Stimulated activated CD4-positive, alpha-beta T cell treated with anti-CD3 and anti-CD28 coated beads, TNF-alpha, amount 100 ng/mL, for 4 hours (primary cell): ENCODE measurements at regions not wholly inside any gene's neighbourhood (a gene's known extent, or its start where the extent isn't known, plus 50 kb on each side); places are given as distances from the start of the nearest gene placed in this dataset.
"Not testable (repeated sequence)": the region's sequence is repeated elsewhere in the genome, so short reads cannot be mapped to it uniquely, and the experiment has no call there.

ENCODE experiments used
- DNase-seq, 3 experiments: peaks; one replicate each; pipeline ENCODE4 v3.0.0-alpha.2; 2020; ENCODE audit warnings: low read depth in 3 of 3

DNA sequence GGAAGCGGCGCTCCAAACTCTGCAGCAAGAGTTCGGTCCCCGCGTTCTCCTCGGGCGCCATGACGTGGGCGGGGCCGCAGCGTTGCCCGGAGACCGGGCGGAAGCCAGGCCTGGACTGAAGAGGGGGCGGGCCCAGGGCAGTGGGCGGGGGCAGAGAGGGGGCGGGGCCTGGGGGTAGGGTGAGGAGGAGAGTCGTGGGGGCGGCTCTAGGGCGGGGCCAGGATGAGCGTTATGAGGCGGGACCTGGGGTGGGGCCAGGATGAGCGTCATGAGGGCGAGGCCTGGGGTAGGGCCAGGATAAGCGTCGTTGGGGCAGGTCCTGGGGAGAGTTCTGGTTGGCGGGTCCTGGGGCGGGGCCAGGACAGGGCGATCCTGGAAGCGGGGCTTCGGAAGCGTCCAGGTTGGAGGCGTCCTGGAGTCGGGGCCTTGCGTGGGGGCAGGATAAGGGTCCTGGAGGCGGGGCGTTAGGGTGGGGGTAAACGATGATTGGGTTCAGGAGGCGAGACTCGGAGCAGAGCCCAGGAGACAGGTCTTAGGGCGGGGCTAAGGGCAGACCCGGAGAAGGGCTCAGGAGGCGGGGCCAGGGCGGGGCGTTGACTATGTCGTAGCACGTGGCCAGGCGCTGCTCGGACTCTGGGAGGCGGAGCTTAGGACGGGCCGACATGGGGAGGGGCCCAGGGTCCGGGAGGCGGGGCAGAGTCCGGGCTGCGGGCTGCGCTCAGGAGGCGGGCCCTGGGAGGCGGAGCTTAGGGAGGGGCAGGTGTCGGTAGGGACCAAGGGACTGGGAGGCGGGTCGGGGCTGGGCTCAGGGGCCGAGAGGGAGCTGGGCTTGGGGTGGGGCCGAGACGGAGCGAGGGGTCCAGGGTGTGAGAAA, 131.1 kb upstream of the ALDH3B2 start:
- peak; percentile 98 to 99 (median 98) for DNase-seq

DNA sequence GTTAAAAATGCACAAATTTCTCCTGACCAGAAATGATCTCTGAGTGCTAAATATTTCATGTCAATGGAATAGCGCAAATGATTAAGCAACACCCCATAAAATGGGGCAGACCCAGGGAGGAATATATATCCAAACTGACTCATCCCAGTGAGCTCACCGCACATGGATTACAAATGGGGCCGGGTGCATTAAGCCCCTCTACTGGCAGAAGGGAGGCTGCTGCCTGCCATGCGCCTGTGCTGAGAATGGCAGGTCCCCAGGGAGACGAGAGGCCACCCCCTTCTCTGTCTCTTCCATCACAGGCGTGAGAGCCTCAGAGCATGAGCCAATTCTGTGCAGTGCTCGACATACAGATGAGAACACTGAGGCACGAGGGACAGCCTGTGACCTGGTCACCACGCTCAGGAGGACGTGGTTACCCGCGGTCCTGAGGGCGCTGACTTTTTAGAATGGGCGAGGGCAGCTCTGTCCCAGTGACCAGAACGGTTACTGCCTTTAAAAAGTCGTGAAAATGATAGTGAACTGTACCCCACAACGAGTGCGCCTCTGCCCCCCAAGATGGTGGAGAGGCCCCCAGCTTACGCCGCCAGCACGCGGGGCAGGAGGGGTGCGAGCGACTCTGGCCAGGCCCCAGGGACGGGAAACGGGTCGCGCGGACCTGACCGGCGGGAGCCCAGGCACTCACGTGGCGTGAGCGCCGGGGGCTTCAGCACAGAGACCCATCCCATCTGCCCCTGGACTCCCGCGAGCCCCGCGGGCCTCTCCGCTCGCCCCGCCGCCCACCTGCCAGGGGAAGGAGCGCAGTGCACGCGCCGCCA, 130.2 kb upstream of the ALDH3B2 start:
- DNase-seq: not testable (repeated sequence)

DNA sequence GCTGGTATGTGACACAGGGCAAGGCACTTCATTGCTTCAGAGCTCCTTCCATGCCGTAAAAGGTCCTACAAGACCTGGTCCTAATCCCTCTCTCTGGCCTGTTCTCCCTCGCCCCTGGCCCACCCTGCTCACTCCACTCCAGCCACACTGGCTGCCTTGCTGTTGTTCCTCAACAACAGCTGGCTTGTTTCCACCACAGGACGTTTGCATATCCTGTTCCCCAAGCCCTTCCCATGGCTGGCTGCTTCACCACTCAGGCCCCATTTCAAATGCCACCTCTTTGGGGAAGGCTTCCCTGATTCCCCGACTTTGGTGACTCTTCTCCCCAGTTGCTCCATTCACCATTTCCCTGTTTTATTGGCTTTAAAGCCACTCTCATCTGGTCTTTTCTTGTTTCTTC, 129.1 kb upstream of the ALDH3B2 start:
- DNase-seq: not testable (repeated sequence)

GRCh38 chr11:67803055-67803454, 128.6 kb upstream of the ALDH3B2 start:
- not testable (repeated sequence) for DNase-seq

GRCh38 chr11:67802623-67803022, 128.2 kb upstream of the ALDH3B2 start:
- not testable (repeated sequence) for DNase-seq

- not testable (repeated sequence) for DNase-seq
Measured at GRCh38 chr11:67801397-67801796, 127.0 kb upstream of the ALDH3B2 start.

DNA sequence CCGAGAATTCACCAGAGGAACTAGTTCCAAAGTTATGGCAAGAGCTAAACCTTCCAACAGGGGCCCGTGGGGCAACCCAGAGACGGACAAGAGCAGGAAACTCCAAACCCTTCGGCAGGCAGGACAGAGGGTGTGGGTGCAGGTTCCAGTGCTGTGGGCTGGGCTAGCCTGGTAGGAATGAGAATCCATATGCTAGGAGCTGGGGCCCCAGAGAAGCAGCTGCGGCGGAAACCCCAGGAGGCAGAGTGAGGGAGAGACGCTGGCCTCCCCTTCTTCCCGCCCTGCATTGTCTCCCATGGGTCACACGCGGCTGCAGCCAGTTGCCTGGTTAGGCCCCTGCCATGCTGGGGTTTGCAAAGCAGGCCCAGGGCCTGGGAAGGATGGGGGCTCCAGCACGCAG, 126.2 kb upstream of the ALDH3B2 start:
- not testable (repeated sequence) for DNase-seq

- not testable (repeated sequence) for DNase-seq
Measured at GRCh38 chr11:67799808-67800207, 125.4 kb upstream of the ALDH3B2 start.

GRCh38 chr11:67797726-67798521, 123.5 kb upstream of the ALDH3B2 start:
- DNase-seq: not testable (repeated sequence)

DNA sequence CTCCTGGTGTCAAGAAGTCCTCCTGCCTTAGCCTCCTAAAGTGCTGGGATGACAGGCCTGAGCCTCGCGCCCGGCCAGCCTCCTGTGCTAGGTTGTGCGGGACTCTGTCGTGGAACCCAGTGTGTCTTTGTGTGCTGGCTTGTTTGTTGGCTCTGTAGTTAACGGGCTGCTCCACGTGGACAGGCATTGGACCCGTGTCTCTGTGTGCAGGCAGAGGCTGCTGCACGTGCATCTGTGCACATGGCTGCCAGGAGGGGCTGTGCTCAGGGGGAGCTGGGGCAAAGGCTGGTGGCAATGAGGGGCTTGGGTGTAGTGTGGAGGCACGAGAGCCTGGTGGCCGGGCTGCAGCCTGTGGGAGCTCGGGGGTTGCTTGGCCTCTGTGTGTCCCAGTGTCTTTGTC, 121.3 kb upstream of the ALDH3B2 start:
- DNase-seq: no peak

DNA sequence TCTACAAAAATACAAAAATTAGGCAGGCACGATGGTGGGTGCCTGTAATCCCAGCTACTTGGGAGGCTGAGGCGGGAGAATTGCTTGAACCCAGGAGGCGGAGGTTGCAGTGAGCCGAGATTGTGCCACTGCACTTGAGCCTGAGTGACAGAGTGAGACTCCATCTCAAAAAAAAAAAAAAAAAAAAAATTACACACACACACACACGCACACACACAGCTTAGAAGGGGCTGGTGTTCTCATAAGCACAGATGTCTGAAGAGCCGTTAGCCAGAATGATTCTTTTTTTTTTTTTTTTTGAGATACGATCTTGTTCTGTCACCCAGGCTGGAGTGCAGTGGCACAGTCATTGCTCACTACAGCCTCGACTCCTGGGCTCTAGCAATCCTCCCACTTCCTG, 119.3 kb upstream of the ALDH3B2 start:
- not testable (repeated sequence) for DNase-seq

DNA sequence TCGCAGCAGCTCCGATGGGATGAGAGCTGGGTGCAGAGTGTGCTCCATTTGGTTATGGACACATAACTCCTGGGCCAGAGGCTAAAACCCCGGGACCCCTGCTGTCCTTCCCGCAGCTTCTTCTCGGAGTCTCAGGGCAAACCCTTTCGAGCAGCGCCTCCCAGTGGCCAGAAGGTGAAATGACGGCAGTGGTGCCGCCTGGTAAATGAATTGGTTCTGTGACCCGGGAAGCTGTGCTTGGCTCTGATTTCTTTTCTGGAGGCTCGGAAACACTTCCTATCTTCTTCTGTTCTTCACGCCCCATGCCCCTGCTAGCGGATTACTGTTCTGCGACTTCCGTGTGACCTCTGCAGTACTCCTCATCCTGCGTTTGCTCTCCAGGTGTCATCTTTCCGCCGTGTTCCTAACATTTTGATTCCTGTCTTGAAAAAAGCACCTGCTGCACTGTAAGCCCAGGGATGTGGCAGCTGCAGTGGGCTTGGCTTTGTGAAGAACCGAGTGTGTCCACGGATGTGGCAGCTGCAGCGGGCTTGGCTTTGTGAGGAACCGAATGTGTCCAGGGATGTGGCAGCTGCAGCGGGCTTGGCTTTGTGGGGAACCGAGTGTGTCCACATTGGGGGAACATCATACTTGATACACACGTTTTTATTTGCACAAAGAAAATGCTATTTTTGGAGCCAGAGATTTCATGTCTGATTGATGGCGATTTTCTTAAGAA, 118.0 kb upstream of the ALDH3B2 start:
- DNase-seq: not testable (repeated sequence)

DNA sequence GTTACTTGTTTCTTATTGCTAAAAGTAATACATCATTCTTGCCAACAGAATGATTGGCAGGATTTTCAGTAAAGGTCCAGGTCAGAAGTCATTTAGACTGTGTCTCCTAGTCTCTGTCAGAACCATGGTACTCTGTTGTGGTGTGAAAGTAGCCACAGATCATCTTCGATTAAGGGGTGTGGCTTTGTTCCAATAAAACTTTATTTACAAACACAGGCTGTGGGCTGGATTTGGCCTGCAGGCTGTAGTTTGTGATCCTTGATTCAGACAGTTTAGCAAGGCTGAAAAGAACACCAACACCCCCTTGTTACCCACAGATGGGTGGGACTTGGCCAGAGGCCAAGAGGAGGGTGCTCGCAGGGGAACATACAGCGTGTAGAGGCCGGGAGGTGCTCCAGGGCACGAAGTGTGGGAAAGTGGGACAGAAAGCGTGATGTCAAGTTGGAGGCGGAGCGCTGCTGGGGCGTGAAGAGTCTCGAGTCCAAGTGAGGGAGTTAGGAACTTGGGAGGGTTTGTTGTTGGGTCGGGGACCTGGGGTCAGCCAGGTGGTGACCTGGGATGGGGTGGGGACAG, 117.3 kb upstream of the ALDH3B2 start:
- DNase-seq: not testable (repeated sequence)

DNA sequence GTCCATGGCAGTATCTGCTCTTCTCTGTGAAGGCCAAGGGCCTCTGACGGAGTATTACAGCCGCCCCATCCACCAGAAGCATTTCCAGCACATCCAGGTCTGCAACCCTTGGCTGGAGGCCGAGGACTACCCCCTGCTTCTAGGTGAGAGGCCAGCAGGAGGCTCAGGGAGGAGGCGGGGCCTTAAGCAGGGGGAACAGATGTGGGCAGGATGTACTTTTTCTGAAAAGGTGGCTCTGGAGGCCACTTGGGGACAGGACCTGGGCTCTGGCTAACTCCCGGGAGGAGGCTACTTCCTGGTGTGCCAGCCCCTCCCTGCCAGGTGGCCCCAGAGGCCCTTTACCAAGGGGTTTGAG, 113.9 kb upstream of the ALDH3B2 start:
- not testable (repeated sequence) for DNase-seq

GRCh38 chr11:67787681-67788340, 113.4 kb upstream of the ALDH3B2 start:
- not testable (repeated sequence) for DNase-seq

GRCh38 chr11:67781967-67782366, 107.5 kb upstream of the ALDH3B2 start:
- DNase-seq: not testable (repeated sequence)

- not testable (repeated sequence) for DNase-seq
Measured at GRCh38 chr11:67781506-67781905, 107.1 kb upstream of the ALDH3B2 start.

- DNase-seq: no peak
Measured at GRCh38 chr11:67780056-67780455, 105.6 kb upstream of the ALDH3B2 start.

GRCh38 chr11:67779189-67779875, 104.9 kb upstream of the ALDH3B2 start:
- not testable (repeated sequence) for DNase-seq
